Stimulated activated naive CD8-positive, alpha-beta T cell treated with anti-CD3 and anti-CD28 coated beads, Interleukin-15, amount 100 ng/mL, for 72 hours (primary cell): ENCODE measurements at regions not wholly inside any gene's neighbourhood (a gene's known extent, or its start where the extent isn't known, plus 50 kb on each side); places are given as distances from the start of the nearest gene placed in this dataset.

Source experiments
- ATAC-seq: fragments of 150-1000 bp; cut with Tn5 transposase; 2 replicates; pipeline ENCODE4 v1.10.0; 2021; ENCODE audit warnings: mild to moderate bottlenecking, moderate library complexity
- DNase-seq, 2 donors: peaks; one replicate each; pipeline ENCODE4 v3.0.0; 2021 to 2022
- H3K27ac Mint-ChIP-seq, 2 donors: one replicate each; pipeline ENCODE4 v1.8.0; 2022; ENCODE audit warnings: mild to moderate bottlenecking in 2 of 2, mixed read lengths in 2 of 2, moderate library complexity in 2 of 2
- H3K27me3 Mint-ChIP-seq: one replicate; pipeline ENCODE4 v1.8.0; 2022; ENCODE audit warnings: mixed read lengths
- H3K4me1 Mint-ChIP-seq: one replicate; pipeline ENCODE4 v1.8.0; 2022; ENCODE audit warnings: mild to moderate bottlenecking, mixed read lengths
- H3K4me3 Mint-ChIP-seq, 2 donors: one replicate each; pipeline ENCODE4 v1.8.0; 2022; ENCODE audit warnings: mild to moderate bottlenecking in 2 of 2, mixed read lengths in 2 of 2, moderate library complexity in 1 of 2
- H3K9me3 Mint-ChIP-seq, 2 donors: one replicate each; pipeline ENCODE4 v1.8.0; 2022; ENCODE audit warnings: mixed read lengths in 2 of 2

DNA sequence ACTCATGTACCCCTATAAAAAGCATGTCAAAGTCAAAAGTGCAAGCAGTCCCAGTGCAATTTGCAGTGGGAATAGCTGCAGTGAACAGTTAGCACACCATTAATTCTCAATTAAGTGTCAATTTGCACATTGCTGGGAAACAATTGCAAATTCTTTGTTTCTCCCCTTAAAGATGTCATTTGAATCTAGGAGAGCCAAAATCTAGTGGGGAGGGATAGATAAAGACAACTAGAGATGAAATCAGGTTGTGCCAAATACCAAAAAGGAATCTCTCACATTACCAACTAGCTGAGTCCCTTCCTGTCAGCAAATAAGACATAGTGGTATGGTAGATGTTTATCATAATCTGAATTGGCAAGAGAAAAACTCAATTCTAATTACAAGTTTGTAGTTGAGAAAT lies 330.7 kb downstream of the NUF2 start:
- no peak for ATAC-seq
- Mint-ChIP-seq H3K4me3 (no peak overlapping the region), H3K27me3 (no peaks in the 10 kb centered on the region), H3K27ac (no peak overlapping the region), H3K4me1 (no peaks in the 10 kb centered on the region), H3K9me3 (no peaks in the 10 kb centered on the region)
- DNase-seq, result no peak

DNA sequence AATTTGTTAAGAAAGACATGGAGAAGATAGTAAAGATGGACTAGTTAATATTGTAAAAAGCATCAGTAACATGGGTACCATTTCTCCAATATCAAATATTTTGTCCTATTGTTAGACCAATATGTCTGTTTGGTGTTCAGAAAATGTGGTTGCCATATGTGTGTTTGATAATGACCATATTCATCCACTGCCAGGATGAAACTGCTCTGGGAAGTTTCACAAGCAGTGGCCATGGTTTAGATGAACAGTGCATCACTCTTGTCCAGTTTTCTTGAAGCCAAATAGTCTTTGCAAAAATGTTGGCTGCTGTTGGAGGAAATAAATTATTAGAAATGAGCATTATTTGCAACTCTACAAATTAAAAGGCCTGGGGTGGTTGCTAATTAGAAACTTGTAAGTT lies 333.8 kb downstream of the NUF2 start:
- DNase-seq, result no peak
- H3K27ac Mint-ChIP-seq, result no peak overlapping the region
- no peaks in the 10 kb centered on the region for H3K27me3 Mint-ChIP-seq
- no peaks in the 10 kb centered on the region for H3K9me3 Mint-ChIP-seq
- H3K4me3 Mint-ChIP-seq, result no peak overlapping the region
- H3K4me1 Mint-ChIP-seq, result no peaks in the 10 kb centered on the region
- no peak for ATAC-seq

DNA sequence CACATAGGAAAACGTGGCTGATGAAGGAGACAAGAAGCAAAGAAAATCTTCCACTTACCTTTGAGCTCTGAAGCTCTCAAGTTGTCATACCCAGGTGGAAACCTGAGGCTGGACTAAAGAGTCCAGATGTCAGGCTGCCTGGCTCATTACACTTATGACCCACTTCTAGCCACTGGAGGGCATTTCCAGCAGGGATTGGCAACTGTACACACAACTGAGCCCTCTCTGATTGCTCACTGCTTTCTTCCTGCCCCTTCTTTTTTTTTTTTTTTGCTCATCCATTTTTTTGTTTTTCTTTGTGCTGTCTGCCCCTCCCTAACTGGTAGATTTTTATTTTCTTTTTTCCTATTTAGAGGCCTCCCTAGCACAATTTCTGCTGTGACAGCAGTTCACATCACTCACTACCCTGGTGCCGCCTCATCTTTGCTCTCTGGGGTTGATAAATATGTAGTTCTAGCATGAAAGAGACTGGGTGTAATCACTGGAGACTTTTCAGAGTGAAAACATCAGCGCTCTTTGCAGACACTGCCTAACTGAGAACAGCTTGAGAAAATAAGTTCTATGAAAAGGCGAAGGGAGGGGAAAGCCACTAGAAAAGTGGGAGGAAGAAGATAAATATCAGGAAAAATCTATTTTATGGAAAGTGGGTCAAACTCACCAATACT lies 334.5 kb downstream of the NUF2 start:
- DNase-seq (no peak), ATAC-seq (no peak)
- H3K4me1 Mint-ChIP-seq, result no peaks in the 10 kb centered on the region
- H3K27ac Mint-ChIP-seq, result no peak overlapping the region
- H3K4me3 Mint-ChIP-seq, result no peak overlapping the region
- no peaks in the 10 kb centered on the region for H3K27me3 Mint-ChIP-seq
- peaks cover 0 to under 1% of the 10 kb centered on the region in 2 donors for H3K9me3 Mint-ChIP-seq

DNA sequence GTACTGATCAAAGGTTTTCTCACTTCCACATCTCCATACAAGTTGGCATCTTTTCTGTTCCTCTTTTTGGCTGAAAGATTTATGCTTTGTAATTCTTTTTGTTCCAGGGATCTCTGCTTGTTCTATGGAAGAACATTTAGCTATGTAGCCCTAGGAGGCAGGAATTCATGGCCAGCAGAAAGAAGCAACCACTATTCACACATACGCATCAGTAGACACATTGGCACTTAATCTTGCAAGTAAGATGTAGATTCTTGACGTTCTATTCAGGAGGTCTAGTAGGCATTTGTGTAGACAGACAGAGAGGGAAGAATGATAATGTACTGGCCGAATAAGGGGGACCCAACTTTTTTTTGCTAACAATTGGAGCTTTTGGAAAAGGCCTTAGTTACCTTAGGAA lies 336.0 kb downstream of the NUF2 start:
- ATAC-seq (no peak), DNase-seq (no peak)
- Mint-ChIP-seq H3K4me3 (no peak overlapping the region), H3K4me1 (no peaks in the 10 kb centered on the region), H3K9me3 (peaks cover 0 to 7% of the 10 kb centered on the region in 2 donors), H3K27ac (no peak overlapping the region), H3K27me3 (no peaks in the 10 kb centered on the region)

DNA sequence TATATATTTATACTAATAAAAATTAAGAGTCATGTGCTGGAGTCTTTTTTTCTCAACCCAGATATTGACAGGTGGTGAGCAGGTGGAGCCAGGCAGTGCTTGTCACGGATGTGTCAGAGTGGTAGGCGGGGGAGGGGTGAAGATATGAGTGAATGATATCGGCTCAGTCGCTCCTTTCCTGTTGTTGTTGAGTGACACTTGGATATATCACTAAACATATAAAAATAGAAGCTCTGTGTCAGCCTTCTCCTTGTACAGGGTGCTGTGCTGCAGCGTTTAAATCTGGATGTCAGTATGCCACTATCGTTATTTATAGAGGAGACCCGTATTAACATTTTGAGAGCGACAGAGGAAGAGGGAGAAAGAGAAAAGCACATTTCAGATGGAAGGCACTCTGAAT lies 339.6 kb downstream of the NUF2 start:
- ATAC-seq, result no peak
- no peak for DNase-seq
- Mint-ChIP-seq H3K4me1 (no peaks in the 10 kb centered on the region), H3K4me3 (no peak overlapping the region), H3K9me3 (peaks cover 0 to 7% of the 10 kb centered on the region in 2 donors), H3K27me3 (no peaks in the 10 kb centered on the region), H3K27ac (no peak overlapping the region)

DNA sequence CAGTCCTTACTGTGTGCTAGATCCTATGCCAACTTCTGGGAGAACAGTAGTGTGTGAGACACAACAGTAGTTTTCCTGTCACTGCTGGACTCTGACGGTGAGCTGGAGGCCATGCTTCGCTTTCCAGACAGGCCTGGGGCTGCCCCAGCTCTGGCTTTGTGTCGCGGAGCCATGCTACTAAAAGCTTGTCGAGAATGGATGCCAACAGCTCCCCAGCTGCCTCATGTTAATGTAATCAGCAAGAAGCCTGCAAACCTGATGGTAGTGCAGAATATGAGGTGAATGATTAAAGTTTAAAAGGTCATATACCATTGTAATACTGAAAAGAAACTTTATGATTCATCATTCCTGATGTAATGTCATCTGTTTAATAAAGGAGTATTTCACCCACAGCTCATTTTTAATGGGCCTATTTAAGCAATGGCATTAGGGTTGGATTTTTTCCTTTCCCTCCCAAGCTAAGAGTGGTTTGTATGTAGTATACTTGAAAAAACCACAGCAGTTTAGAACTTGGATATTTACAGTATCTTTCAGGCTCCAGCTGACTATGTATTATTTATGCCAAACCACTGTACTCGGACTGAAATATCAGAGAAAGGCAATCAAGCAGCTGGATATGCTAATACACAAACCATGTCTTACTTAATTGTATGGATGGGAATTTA lies 343.0 kb downstream of the NUF2 start:
- Mint-ChIP-seq H3K27me3 (no peaks in the 10 kb centered on the region), H3K4me1 (no peaks in the 10 kb centered on the region), H3K4me3 (no peak overlapping the region), H3K27ac (no peak overlapping the region), H3K9me3 (peaks cover 0 to 7% of the 10 kb centered on the region in 2 donors)
- no peak for ATAC-seq
- DNase-seq, result no peak

DNA sequence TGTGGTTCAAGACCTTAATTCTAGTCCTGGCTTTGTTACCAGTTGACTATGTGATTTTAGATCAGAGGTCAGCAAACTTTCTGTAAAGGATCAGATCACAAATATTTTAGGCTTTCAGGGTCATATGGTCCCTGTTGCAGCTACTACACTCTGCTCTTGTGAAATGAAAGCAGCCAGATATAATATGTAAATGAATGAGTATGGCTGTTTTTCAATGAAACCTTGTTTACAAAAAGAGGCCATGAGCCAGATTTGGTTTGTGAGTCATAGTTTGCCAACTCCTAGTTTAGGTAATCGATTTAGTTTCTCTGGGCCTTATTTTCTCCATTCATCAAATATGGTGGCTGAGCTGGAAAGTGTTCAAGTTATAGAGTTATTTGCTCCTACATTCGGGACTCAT lies 346.7 kb downstream of the NUF2 start:
- Mint-ChIP-seq H3K27ac (no peak overlapping the region), H3K4me3 (no peak overlapping the region), H3K27me3 (no peaks in the 10 kb centered on the region), H3K9me3 (peaks cover 0 to 5% of the 10 kb centered on the region in 2 donors), H3K4me1 (no peaks in the 10 kb centered on the region)
- DNase-seq, result no peak
- no peak for ATAC-seq

DNA sequence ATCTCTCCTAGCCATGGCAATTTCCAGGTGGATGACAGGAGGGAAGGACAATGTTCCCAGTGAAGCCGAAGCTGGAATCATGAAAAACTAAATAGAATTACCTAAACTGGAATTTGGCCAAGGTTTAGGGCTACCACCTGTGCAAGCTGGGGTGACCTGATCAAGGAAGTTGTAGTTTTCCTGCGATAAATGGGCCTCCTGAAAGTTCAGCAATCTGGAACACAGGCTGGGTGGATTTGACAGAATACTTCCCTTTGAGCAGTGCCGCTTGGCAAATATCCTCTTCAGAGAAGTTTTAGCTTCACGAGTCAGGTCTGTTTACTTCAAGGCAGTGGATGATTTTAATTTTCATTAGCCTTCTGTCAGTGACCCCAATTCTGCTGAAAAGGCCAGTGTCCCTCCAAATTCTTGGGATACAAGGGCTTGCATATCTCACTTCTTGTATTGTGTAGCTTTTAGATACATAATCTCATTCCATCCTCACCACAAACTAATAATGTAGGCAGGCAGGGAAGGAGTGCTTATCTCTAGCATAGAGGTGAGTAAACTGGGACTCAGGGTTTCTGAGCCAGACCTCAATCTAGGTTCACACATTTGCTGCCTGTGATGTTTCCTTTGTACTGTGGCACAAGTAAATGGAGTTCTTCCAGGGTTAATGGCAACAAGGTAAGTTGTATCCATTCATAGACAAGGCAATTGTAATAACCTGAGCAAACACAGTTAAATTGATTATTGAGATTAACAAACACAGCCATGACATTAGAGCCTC lies 349.4 kb downstream of the NUF2 start:
- Mint-ChIP-seq H3K27ac (no peak overlapping the region), H3K9me3 (peaks cover 0 to 5% of the 10 kb centered on the region in 2 donors), H3K4me3 (no peak overlapping the region), H3K27me3 (no peaks in the 10 kb centered on the region), H3K4me1 (no peaks in the 10 kb centered on the region)
- DNase-seq, result no peak
- no peak for ATAC-seq

DNA sequence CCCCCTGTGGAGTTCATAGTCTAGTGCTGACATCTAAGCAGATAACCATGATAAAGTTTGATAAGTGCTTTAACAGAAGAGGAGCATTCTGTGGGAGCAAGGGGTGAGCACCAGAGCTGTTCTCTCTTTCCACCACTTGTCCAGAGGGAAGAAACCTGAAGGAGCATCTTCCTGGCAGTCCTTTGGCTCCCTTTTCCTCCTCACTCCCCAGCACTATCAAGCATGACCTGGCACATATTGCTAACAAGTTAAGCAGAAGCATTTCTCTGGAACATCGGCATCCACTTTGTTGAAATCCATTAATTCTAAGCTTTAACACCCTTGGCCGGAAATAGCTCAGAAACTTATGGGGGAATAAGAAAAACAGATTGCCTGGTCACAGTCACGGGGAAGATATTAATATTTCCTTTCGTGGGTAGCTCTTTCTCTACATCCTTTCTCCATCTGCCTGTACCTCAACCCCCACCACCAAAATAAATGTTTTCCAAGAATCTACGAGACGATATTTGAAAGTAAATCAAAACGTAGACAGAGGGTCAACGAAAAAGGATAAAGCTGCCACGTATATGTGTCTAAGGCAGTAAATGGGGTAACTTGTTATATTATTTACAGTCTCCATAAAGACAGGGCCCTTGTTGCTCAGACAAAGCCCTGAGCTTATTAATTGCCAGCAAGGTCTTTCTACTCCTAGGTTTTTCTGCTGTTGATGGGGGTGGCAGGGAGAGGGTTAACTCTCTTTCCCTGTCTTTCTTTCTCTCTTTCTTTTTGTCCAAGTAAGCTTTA lies 351.4 kb downstream of the NUF2 start:
- DNase-seq (no peak), ATAC-seq (no peak)
- no peaks in the 10 kb centered on the region for H3K27me3 Mint-ChIP-seq
- H3K4me3 Mint-ChIP-seq, result no peak overlapping the region
- H3K9me3 Mint-ChIP-seq, result peaks cover 0 to 5% of the 10 kb centered on the region in 2 donors
- H3K27ac Mint-ChIP-seq, result no peak overlapping the region
- no peaks in the 10 kb centered on the region for H3K4me1 Mint-ChIP-seq

DNA sequence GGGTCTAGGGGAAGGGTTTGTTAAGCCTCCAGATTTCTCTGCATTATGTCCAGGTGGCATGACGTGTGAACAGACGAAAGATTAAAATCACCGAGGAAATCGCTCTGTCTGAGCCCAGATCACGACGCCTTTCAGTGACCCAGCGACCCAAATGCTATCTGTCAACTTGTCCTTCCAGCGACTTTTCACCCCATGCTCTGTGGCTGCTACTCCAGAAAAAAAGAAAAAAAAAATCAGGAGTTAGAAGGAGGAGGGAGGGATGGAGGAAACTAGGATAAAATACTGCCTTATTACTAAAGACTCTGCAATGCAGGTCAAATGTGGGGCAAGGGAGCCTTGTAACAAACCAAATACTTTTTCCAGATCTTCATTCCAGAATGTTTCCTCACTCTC lies 352.0 kb downstream of the NUF2 start:
- Mint-ChIP-seq H3K27me3 (no peaks in the 10 kb centered on the region), H3K9me3 (peaks cover 0 to 5% of the 10 kb centered on the region in 2 donors), H3K4me3 (no peak overlapping the region), H3K27ac (no peak overlapping the region), H3K4me1 (no peaks in the 10 kb centered on the region)
- DNase-seq (no peak), ATAC-seq (no peak)

DNA sequence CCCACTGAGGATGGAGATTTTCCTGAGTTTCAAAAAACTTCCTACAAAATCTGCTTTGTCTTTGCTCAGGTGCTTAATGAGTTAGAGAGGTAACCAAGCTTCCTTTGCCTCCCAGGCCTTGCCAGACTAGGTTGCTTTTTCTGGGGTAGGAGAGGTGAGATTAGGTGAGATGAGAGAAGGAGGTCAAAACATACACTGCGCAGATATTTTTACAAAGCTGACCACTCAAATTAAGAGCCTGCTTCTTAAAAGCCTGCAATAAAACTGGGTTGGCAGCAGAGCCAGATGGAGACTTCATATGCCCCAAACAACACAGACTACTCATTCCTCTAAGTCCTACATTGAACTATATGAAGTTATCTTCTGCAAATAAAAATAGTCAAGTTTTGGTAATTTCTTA lies 352.5 kb downstream of the NUF2 start:
- no peak for DNase-seq
- no peak overlapping the region for H3K27ac Mint-ChIP-seq
- no peak overlapping the region for H3K4me3 Mint-ChIP-seq
- peaks cover 0 to 5% of the 10 kb centered on the region in 2 donors for H3K9me3 Mint-ChIP-seq
- no peak for ATAC-seq
- no peaks in the 10 kb centered on the region for H3K4me1 Mint-ChIP-seq
- H3K27me3 Mint-ChIP-seq, result no peaks in the 10 kb centered on the region

DNA sequence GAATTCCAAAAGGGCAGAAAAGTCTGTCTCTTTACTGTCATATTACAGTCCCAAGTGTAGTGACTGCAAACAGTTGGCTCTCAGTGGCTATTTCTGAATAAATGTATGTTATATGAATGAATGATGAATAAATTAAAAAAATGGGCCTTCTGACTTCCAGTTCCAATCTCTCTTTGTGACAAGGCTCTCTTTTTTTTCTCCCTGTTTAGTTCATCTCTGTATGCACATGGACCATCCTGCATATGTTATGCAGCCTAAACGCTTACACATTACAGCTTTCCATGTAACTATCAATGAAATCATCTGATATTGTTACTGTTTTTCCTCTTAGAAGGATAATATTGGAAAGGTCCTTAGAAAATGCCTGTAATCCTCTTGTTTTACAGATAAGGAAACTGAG lies 363.0 kb downstream of the NUF2 start:
- no peak overlapping the region for H3K27ac Mint-ChIP-seq
- H3K9me3 Mint-ChIP-seq, result peaks cover 8 to 16% of the 10 kb centered on the region in 2 donors
- H3K27me3 Mint-ChIP-seq, result no peaks in the 10 kb centered on the region
- no peaks in the 10 kb centered on the region for H3K4me1 Mint-ChIP-seq
- no peak overlapping the region for H3K4me3 Mint-ChIP-seq
- DNase-seq (no peak), ATAC-seq (no peak)

DNA sequence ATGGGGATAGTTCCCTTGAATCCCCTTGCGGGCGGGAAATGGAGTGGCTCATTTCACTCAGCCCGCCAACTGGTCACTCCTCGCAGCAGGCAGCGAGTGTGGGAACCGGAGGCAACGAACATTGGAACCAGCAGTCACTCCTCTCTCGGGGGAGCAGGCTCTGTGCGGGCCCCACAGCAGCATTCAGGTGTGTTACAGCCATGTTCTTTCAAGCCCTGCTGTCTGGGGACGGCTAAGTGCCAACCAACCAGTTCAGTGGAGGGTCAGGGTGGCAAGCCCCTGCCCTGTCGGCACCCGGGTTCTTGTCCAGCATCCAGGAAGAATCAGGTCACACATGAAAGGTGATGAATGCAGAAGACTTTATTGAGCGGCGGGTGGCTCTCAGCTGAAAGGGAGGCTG lies 370.5 kb downstream of the NUF2 start:
- no peaks in the 10 kb centered on the region for H3K27me3 Mint-ChIP-seq
- no peak overlapping the region for H3K27ac Mint-ChIP-seq
- DNase-seq (no peak), ATAC-seq (no peak)
- H3K4me3 Mint-ChIP-seq, result no peak overlapping the region
- H3K4me1 Mint-ChIP-seq, result no peaks in the 10 kb centered on the region
- peaks cover 5 to 8% of the 10 kb centered on the region in 2 donors for H3K9me3 Mint-ChIP-seq

DNA sequence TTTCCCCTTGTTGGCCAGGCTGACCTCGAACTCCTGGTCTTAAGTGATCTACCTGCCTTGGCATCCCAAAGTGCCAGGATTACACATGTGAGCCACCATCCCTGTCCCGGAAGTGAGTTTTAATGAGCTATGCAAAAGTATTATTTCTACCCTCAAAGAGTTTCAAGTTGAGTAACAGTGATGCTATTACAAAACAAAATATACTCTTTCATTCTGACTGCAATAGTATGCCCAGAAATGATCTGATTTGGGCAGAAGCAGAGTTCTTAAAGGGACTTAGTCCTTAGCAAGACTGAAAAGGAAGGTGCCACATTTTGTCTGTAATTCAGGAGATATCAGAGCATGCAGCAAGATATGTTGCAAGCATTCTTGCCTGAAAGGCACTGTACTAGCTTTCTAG lies 375.4 kb downstream of the NUF2 start:
- H3K4me3 Mint-ChIP-seq, result no peak overlapping the region
- H3K4me1 Mint-ChIP-seq, result no peaks in the 10 kb centered on the region
- H3K27ac Mint-ChIP-seq, result no peak overlapping the region
- peaks cover 5 to 8% of the 10 kb centered on the region in 2 donors for H3K9me3 Mint-ChIP-seq
- peak; percentile 33 for ATAC-seq
- H3K27me3 Mint-ChIP-seq, result no peaks in the 10 kb centered on the region
- DNase-seq, result no peak

DNA sequence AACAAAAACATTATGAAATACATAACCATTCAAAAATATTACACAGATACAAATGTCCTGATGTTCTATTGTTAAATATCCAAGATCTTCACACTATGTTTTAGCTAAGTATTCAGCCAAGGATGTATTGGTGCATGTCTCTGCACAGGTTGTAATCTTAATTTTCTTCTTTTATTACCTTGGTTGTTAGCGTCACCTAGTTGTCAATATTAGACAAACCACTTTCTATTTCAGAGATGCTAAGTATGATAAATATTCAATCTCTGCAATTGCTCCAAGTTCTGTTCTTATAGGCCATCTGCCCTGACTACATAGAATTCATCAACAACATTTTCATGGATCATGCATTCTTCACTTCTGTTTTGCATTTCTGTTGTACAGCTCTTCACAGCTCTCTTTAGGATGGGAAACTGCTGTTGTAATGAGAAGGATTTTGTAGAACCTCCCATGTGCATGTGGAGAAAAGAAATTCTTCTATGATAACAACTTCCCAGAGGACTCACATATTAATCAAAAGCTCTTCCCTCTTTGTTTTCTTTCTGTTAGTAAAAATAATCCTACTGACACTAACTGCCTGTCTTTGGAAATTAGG lies 380.1 kb downstream of the NUF2 start:
- no peak overlapping the region for H3K27ac Mint-ChIP-seq
- peaks cover 0 to 4% of the 10 kb centered on the region in 2 donors for H3K9me3 Mint-ChIP-seq
- H3K27me3 Mint-ChIP-seq, result no peaks in the 10 kb centered on the region
- ATAC-seq (no peak), DNase-seq (no peak)
- no peaks in the 10 kb centered on the region for H3K4me1 Mint-ChIP-seq
- no peak overlapping the region for H3K4me3 Mint-ChIP-seq
